GM21529 (cell line): ENCODE measurements at regions not wholly inside any gene's neighbourhood (a gene's known extent, or its start where the extent isn't known, plus 50 kb on each side); places are given as distances from the start of the nearest gene placed in this dataset.
A peak's percentile ranks its signal among the peaks of the same experiment; 100 is the strongest.
"Not testable (repeated sequence)": the region's sequence is repeated elsewhere in the genome, so short reads cannot be mapped to it uniquely, and the experiment has no call there.

Experiments
- ATAC-seq: cut with Tn5 transposase; IDR thresholded peaks from one replicate; pipeline ENCODE4 v1.9.1; 2021; ENCODE audit not compliant: unreplicated experiment

- no peak for ATAC-seq
Measured at GRCh38 chr7:93830141-93830925, 60.2 kb downstream of the TFPI2 start.

- no peak for ATAC-seq
Measured at GRCh38 chr7:93828260-93828659, 62.3 kb downstream of the TFPI2 start.

GRCh38 chr7:93823621-93824020 lies 66.9 kb downstream of the TFPI2 start:
- ATAC-seq: no peak

GRCh38 chr7:93821463-93821862 lies 69.1 kb downstream of the TFPI2 start:
- ATAC-seq: peak; percentile 75

GRCh38 chr7:93819699-93820098 lies 70.9 kb downstream of the TFPI2 start:
- no peak for ATAC-seq

- ATAC-seq: no peak
Measured at GRCh38 chr7:93817526-93817925, 73.0 kb downstream of the TFPI2 start.

- no peak for ATAC-seq
Measured at GRCh38 chr7:93817004-93817403, 73.5 kb downstream of the TFPI2 start.

GRCh38 chr7:93813514-93813913 lies 77.0 kb downstream of the TFPI2 start:
- no peak for ATAC-seq

GRCh38 chr7:93812061-93812460 lies 78.5 kb downstream of the TFPI2 start:
- ATAC-seq: no peak

GRCh38 chr7:93811198-93811597 lies 79.4 kb downstream of the TFPI2 start:
- no peak for ATAC-seq

- ATAC-seq: no peak
Measured at GRCh38 chr7:93810561-93810960, 80.0 kb downstream of the TFPI2 start.

GRCh38 chr7:93804726-93805125 lies 85.8 kb downstream of the TFPI2 start:
- no peak for ATAC-seq

- ATAC-seq: no peak
Measured at GRCh38 chr7:93799750-93800357, 90.7 kb downstream of the TFPI2 start.

GRCh38 chr7:93793084-93793697 lies 97.4 kb downstream of the TFPI2 start:
- not testable (repeated sequence) for ATAC-seq

- ATAC-seq: no peak
Measured at GRCh38 chr7:93779115-93779514, 111.4 kb downstream of the TFPI2 start.

GRCh38 chr7:93778384-93778783 lies 112.2 kb downstream of the TFPI2 start:
- no peak for ATAC-seq

- no peak for ATAC-seq
Measured at GRCh38 chr7:93773446-93773845, 117.1 kb downstream of the TFPI2 start.

GRCh38 chr7:93765475-93765874 lies 125.1 kb downstream of the TFPI2 start:
- no peak for ATAC-seq

GRCh38 chr7:93758631-93759030 lies 131.9 kb downstream of the TFPI2 start:
- ATAC-seq: no peak

GRCh38 chr7:93757426-93757825 lies 133.1 kb downstream of the TFPI2 start:
- no peak for ATAC-seq

GRCh38 chr7:93756890-93757289 lies 133.7 kb downstream of the TFPI2 start:
- ATAC-seq: no peak

GRCh38 chr7:93751421-93751820 lies 139.1 kb downstream of the TFPI2 start:
- ATAC-seq: no peak
